Hepatic stellate cell (primary cell): ENCODE measurements at regions not wholly inside any gene's neighbourhood (a gene's known extent, or its start where the extent isn't known, plus 50 kb on each side); places are given as distances from the start of the nearest gene placed in this dataset.
"Not testable (repeated sequence)": the region's sequence is repeated elsewhere in the genome, so short reads cannot be mapped to it uniquely, and the experiment has no call there.

ENCODE experiments used
- DNase-seq: peaks from one replicate; pipeline ENCODE4 v3.0.0; 2011; ENCODE audit warnings: low spot score

GRCh38 chr4:179692222-179692621, 2250.0 kb upstream of the AGA start:
- no peak for DNase-seq

GRCh38 chr4:179695175-179695574, 2252.9 kb upstream of the AGA start:
- DNase-seq, result peak; percentile 25

- DNase-seq, result no peak
Measured at GRCh38 chr4:179698321-179698720, 2256.1 kb upstream of the AGA start.

DNA sequence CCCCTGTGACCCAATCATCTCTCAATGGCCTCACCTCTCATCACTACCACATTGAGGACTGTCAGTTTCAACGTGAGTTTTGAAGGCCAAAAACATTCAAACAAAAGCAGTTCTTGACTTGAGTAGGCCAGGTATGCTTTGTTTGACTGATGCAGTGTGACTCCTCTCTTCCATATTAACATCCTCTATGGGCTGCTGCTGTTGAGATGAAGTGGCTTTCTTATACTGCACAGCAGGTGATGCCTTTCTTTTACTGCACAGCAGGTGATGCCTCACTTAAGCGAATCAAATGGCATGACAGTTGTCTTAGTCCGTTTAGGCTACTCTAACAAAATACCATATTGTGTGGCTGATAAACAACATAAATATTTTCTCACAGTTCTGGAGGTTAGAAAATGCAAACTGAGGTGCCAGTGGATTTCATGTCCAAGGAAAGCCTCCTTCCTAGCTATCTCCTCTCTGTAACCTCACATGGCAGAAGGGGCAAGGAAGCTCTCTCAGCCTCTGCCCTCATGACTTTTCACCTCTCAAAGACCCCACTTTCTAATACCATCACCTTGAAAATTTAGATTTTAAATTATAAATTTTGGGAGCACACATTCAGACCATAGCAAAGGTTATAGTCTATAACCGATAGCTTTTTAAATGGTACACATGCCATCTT, 2267.9 kb upstream of the AGA start:
- DNase-seq, result no peak

DNA sequence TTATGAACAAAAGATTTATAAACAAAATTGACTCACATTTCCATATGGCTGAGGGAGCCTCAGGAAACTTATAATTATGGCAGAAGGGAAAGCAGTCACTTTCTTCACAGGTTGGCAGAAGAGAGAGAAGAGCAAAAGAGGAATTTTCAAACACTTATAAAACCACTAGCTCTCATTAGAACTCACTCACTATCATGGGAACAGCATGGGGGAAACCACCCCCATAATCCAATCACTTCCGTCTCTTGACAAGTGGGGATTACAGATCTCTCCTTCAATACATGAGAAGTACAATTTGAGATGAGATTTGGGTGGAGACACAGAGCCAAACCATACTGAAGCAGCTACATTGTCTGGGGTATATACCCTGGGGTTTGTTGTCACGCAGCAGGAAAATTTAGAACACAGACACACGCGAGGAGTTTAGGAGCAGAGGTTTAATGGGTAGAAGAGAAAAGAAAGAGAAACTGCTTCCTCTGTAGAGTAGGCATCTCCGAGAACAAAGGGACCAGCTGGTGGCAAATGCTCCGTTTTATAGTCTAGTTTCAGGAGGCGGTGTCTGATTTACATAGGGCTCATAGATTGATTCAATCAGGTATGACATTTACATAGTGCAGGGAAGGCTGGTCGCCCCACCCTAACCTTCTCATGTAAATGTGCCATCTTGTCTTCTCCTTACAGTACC, 2277.7 kb upstream of the AGA start:
- no peak for DNase-seq

DNA sequence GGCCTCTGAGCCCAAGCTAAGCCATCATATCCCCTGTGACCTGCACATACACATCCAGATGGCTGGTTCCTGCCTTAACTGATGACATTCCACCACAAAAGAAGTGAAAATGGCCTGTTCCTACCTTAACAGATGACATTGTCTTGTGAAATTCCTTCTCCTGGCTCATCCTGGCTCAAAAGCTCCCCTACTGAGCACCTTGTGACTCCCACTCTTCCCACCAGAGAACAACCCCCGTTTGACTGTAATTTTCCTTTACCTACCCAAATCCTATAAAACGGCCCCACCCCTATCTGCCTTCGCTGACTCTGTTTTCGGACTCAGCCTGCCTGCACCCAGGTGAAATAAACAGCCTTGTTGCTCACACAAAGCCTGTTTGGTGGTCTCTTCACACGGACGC, 2284.3 kb upstream of the AGA start:
- not testable (repeated sequence) for DNase-seq

DNA sequence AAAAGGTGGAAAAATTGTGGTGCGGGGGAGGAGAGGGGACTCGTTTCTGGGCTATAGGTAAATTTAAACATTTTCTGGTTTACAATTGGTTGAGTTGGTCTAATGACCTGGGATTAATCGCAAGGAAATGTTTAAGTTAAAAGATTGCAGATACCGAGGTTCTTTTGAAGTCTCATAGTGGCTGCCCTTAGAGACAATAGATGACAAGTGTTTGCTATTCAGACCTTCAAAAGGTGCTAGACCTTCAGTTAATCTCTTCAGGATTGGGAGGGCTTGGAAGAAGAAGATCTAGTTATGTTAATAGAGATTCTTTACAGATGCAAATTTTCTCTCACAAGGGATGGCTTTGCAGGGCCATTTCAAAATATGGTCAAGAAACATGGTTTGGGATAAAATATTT, 2286.1 kb upstream of the AGA start:
- DNase-seq, result no peak

- DNase-seq, result not testable (repeated sequence)
Measured at GRCh38 chr4:179736820-179737219, 2294.6 kb upstream of the AGA start.

GRCh38 chr4:179738822-179739221, 2296.6 kb upstream of the AGA start:
- DNase-seq, result no peak

GRCh38 chr4:179747218-179747910, 2305.1 kb upstream of the AGA start:
- no peak for DNase-seq

- no peak for DNase-seq
Measured at GRCh38 chr4:179748837-179749236, 2306.6 kb upstream of the AGA start.

DNA sequence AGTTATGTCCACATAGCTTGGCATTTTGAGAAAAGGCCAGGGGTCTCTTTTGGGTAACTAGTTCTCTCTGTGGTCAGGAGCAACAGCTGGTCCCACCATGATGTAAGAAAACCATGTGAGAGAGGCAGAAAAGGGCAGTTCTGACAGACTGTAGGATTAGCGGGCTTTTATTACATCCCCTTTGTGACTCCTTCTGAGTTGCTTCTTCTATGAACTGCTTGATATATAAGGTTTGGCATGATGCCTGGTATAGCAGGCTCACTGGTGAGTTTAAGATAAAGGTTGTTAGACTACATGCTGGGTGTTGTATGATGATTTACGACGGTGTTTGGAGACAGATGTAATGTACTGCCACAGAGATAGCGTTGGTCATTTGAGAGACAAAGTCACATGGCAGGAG, 2308.1 kb upstream of the AGA start:
- no peak for DNase-seq

GRCh38 chr4:179751669-179752068, 2309.4 kb upstream of the AGA start:
- DNase-seq, result no peak

DNA sequence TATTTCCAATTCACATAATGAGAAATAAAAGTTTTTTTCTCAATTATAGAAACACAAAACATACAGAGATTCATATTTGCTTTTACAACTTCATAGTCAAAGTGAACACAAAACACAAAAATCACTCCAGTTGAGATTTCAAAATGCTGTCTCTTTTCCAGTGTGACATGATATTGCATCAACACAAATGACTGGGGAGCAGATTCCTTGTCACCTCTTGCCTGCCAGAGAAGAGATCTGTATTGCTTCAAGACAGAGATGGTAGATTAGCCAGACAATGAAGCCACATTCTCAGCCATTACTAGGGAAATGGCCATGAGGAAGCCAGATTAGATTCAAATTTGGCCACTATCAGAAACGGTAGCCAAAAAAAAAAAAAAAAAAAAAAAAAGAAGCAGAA, 2313.1 kb upstream of the AGA start:
- no peak for DNase-seq

GRCh38 chr4:179757641-179758040, 2315.4 kb upstream of the AGA start:
- no peak for DNase-seq

GRCh38 chr4:179762840-179763239, 2320.6 kb upstream of the AGA start:
- DNase-seq, result no peak

DNA sequence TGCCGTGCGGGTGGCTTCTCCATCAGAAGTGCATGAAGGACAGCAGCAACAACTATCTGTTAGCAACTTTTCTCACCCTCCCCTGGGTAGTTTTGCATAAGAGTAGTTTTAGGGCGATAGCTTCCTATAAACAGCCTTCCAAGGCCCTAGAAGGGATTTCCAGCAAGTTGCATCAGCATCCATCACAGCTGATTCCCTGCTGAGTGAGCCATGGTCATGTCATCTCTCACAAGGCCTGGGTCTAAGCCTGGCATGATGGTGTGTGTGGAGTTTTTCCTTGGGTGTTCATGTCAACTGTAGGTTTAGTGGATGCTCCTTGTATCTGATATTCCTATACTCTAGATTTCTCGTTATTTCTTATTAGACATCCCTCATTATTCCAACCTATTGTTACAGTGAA, 2324.7 kb upstream of the AGA start:
- DNase-seq, result no peak

- no peak for DNase-seq
Measured at GRCh38 chr4:179768996-179769395, 2326.8 kb upstream of the AGA start.

DNA sequence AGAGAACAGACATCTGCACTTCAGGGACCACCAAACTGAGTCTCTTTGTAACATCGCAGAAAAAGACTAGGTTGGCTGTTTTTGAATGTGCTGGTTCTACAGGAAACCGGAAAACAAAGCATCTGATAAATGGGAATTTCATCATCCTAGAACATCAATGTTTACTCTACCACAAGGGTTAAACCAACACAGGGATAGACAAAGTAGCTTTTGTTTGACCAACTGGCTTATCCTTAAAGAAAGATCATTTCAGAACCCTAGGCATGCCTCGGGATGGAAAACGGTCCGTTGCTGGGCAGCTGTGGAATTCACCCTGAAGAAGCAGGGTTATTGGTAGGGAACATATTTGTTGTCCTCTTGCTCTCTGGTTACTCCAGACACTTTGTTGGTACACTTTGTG, 2355.5 kb upstream of the AGA start:
- no peak for DNase-seq

DNA sequence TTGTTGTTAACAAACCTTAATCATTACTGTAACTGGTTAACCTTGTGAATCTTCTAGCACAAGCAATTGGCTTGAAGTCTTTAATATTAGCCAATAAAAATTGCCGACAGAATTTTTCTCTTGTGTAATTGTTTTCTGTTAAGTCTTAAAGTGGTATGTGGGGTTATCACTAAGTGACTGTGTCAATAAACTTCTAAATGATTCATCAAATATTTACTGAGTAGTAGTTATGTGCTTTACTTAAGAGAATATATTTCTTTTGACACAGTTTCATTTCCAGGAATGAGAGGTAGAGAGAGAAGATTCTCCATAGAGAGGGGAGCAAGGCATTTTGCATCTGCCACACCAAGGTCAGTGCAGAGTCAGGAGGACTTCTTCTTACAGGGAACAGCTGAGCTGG, 2361.6 kb upstream of the AGA start:
- no peak for DNase-seq

DNA sequence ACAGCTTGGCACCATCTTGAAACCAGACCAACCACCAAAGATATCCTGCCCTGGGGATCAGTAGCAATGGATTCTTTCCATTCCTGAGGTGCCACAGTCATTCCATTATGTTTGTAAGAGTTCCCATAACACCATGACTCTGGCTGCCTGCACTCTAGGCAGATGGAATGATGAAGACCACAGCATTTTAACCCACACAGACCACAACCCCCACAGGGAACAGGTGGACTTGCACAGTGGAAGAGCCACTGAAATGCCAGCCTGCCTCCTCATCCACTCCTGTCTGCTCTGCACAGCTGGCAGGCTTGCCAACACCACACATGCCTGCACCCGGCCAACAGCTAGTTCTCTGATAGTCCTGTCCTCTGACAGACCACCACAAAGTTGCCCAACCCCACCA, 2362.2 kb upstream of the AGA start:
- no peak for DNase-seq

GRCh38 chr4:179817317-179817716, 2375.1 kb upstream of the AGA start:
- no peak for DNase-seq

- DNase-seq, result no peak
Measured at GRCh38 chr4:179823342-179823741, 2381.1 kb upstream of the AGA start.
